NCI-H446 treated with DMSO at 0.1 percent for 48 hours (cell line): ENCODE measurements at regions not wholly inside any gene's neighbourhood (a gene's known extent, or its start where the extent isn't known, plus 50 kb on each side); places are given as distances from the start of the nearest gene placed in this dataset.
"Not testable (repeated sequence)": the region's sequence is repeated elsewhere in the genome, so short reads cannot be mapped to it uniquely, and the experiment has no call there.

Experiments used
- DNase-seq: peaks from one replicate; lab custom pipeline; 2025; lab: John Stamatoyannopoulos, UW

DNA sequence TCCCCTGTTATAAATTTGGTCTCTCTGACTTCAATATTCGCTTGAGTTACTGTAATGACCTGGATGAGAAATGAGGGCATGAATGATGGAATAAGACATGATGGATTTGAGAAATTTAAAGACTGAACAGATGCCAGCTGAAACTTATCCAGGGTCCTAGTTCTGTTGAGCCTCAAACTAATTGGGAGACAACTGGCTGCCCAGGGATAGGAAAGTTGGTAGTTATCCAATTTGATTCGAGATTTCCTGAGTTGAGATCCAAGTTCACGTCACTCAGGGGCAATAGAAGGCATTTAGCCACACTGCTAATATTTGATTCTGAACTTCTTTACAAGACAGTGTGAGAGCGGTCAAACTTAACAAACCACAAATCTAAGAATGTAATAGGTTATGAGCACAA lies 159.0 kb upstream of the CXCL13 start:
- DNase-seq, result peak; percentile 23

DNA sequence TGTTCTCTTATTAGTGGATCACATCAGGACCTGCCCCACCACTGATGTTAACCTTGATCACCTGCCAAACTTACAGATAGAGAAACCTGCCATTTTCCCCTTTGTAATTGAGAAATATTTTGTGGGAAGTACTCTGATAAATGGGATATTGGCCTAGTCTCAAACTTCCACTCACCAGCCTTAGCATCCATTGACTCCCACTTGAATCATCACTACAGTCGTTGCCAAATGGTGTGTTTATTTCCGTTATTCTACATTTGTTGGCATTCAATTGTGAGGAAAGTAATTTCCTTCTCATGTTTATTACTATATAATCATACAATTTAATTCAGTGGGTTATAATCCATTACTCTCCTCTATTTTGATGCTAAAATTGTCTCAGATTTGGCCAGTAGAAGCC lies 156.4 kb upstream of the CXCL13 start:
- DNase-seq, result no peak

DNA sequence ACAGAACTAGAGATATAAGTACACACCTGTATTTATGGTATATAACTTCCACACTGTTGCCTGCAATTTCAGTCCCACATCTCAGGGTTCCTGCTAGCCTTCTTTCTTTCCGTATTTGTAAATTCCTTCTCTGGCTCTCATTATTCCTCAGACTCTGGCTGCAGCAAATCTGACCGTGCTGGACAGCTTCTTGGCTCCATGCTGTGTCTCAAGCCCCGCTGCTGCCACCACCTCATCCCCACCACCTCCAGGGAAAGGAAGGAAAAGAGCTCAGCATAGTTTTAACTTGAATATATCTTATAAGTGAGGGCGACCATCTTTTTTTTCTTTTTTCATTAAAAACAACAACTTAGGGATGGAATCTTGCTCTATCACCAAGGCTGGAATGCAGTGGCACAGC lies 155.6 kb upstream of the CXCL13 start:
- DNase-seq, result no peak

DNA sequence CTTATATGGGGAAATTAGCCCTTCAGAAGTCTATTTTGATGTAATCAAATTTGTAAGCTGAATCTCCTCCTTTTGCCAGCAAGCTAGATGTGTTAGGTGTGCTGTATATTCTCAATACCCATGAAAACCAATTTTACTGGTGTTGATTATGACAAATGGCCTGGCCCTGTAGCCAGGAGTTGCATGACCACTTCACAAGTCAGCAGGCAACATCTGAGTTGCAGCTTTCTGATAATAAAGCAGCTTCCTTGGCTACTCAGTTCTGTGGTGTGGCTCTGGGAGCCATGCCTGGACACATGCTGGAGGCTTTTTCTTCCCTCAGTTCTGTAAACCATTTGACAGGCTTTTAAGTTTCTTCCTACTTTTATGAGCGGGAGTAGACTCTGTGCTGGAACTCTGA lies 154.1 kb upstream of the CXCL13 start:
- DNase-seq, result no peak

DNA sequence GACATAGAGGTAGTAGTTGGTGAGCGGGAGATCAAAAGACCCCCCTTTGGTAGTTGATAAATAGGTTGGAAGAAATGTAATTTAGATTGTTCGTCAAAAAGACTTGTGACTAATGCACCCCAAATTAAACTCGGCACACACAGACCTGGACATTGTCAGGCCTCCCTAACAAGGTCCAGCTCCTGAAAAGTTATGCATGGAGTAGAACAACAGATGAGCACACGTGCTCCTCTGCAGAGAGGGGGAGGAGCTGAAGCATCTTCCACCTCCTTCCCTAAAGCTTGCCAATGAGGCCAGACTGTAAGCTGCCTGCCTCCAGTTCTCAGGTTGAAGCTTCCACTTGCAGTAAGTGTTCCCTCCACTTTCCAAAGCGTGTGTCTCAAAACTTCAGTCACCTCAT lies 153.5 kb upstream of the CXCL13 start:
- not testable (repeated sequence) for DNase-seq

DNA sequence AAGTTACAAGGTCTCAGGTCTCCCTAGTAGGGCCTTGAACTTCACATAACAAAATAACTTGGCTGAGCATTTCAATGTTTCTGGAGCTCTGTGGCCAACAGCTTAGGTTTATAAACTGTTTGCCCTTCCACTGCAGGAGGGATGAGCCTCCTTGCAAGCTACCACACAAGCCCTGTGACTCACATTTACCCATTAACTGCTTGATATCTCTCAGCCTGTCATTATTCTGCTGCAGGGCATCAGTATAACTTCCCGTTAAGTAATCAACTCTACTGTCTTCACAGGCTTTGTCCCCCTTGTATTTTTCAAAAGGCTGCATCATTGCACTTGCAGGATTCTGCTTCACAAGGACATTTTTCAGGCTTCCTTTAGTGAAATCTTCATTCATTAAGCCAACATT lies 151.7 kb upstream of the CXCL13 start:
- DNase-seq, result no peak

DNA sequence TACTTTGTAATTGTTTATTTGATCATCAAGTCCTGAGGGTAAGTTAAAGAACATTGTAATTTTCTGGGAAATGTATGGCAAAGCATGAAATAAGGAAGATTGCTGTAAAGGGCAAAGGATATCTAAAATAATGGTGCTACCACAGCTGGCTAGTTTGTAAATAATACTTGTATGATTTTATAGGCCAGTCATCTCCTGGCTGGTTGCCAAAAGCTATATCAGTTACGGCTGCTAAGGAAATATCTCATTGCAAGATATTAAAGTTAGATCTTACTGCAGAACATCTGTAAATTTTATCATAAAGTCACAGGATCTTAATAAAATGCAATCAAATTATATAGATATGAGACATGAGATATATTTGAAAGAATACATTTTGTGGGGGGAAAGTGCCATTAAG lies 150.8 kb upstream of the CXCL13 start:
- no peak for DNase-seq

DNA sequence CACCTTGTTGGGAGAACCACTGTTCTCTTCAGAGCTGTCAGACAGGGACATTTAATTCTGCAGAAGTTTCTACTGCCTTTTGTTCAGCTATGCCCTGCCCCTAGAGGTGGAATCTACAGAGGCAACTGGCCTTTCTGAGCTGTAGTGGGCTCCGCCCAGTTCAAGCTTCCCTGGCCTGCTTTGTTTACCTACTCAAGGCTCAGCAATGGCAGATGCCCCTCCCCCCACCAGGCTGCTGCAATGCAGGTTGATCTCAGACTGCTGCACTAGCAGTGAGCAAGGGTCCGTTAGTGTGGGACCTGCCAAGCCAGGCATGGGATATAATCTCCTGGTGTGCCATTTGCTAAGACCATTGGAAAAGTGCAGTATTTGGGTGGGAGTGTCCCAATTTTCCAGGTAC lies 141.5 kb upstream of the CXCL13 start:
- not testable (repeated sequence) for DNase-seq

DNA sequence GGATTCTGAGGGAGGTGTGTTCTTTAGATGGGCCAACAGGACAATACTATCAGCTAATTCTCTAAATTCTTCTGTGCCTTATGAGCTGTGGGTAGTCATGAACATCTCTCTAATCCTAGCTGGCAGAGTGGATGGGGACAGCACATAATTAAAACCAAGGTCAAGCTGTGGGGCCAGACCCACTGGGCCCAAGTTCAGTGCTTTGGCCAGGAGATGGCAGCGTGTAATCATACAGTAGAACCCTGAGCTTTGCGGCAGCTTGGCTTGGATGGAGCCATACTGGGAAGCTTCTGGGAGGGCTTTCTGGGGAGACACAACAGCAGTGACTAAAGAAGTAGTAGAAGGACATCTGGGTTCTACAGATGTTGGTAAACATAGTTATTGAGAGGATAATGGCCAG lies 140.3 kb upstream of the CXCL13 start:
- no peak for DNase-seq

DNA sequence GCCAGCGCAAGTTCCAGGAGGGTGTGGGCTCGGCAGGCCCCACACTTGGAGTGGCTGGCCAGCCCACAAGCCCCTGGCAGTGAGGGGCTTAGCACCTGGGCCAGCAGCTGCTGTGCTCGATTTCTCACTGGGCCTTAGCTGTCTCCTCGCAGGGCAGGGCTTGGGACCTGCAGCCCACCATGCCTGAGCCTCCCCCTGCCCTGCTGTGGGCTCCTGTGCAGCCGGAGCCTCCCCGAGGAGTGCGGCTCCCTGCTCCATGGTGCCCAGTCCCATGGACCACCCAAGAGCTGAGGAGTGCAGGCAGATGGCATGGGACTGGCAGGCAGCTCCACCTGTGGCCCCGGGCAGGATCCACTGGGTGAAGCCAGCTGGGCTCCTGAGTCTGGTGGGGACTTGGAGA lies 139.2 kb upstream of the CXCL13 start:
- no peak for DNase-seq

DNA sequence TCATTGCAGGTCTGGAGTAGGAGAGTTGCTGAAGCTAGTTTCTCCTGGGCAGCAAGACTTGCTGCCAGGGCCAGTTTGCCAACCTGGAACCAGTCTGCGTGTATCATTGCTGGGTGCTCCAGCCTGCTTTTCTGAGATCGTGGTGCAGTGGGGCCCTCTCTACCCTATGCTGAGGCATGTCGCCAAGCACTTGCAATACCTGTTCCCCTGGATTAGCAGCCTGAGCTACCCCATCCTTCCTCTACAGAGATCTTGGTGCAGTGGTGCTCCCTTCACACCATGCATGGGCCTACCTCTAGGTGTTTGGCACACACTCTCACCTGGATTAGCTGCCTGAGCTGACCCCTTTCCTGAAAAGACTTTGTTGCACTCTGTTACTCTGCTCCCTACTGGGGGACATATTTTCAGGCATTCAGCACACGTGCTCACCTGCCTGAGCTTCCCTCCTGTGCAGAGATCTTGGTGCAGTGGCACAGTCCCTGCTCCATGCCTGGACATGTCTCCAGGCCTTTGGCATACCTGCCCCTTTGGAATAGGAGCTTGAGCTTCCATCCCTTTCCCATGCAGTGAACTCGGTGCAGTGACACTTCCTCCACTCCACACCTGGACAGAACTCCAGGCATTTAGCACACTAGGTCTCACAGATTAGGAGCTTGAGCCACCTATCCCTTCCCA lies 133.7 kb upstream of the CXCL13 start:
- DNase-seq, result no peak

DNA sequence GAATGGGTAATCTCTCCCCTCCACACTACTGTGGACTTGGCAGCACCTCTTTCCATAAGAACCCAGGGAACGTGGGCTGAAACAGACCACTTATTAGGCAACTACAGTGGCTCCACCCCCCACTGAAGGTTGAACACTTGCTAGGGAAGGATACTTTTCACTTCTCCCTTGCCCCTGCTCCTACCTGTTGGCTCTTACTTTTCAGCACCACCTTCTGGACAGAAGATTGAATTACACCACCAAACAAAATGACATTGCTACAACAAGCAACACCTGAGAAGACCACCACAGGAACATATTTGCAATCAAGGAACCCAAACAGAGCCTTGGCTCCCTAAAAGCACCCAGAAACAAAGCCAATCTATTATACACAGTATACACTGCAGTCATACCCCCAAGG lies 132.1 kb upstream of the CXCL13 start:
- DNase-seq, result no peak

DNA sequence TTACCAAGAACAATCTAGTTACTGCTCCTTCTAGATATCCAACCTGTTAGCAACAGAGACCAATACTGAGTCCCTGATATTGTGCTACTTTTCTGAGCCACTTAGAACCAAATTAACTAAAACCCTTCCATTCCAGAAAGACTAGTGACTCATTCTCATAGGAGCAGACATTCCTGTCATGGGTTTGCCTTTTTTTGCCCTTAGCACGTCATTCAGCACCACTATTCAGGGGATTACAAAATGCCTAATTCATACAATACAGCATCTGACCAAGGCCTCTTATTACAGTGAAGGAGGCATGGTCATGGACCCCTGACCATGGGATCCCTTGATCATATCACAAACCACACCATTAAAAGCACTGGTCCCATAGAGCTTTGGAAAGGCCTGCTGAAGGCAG lies 123.8 kb upstream of the CXCL13 start:
- DNase-seq, result no peak

DNA sequence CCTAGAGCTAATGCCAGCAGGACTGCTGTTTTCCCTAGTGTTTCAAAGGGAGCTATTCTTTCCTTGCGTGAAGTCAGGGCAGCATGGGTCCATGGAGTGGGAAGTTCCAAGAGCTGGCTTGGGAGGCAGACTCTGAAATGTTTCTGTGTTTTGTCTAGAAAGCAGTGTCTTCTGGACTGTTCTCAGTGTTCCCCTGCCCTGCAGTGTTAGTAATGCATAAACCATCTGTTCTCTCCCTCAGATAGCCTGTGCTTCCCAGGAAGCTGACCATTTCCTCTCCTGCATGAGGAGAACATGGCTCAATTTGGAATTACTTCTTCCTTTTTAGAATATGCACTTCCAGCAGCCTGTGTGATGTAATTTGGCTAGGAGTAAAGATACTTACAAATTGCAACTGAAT lies 116.7 kb upstream of the CXCL13 start:
- DNase-seq, result no peak

DNA sequence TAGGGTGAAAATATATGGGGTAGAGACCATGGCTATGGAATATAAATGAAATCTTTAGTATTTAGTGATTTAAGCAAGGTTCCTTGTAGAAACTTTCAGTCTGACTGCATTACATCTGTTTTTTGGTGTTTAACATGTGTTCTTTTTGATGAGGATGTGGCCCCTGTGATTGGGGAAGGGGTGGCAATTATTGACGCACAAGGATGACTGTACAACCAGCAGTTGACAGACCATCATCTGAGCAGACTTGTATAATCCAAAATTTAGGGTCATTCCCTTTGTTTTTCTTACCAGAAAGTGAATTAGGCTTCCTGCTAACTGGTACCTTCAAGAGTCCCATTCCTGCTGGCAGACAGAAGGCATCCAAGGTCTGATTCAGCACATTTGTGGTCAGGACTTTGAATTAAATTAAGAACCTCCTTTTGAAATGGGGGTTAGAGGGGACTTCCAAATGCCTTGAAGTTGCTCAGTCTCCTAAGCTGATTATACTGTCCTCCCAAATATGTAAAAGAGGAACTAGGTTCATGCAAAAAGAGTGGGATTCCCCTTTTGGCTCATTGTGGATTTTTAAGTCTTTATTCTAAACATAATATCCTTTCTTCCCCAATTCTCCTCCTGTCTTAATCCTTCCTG lies 112.4 kb upstream of the CXCL13 start:
- no peak for DNase-seq

DNA sequence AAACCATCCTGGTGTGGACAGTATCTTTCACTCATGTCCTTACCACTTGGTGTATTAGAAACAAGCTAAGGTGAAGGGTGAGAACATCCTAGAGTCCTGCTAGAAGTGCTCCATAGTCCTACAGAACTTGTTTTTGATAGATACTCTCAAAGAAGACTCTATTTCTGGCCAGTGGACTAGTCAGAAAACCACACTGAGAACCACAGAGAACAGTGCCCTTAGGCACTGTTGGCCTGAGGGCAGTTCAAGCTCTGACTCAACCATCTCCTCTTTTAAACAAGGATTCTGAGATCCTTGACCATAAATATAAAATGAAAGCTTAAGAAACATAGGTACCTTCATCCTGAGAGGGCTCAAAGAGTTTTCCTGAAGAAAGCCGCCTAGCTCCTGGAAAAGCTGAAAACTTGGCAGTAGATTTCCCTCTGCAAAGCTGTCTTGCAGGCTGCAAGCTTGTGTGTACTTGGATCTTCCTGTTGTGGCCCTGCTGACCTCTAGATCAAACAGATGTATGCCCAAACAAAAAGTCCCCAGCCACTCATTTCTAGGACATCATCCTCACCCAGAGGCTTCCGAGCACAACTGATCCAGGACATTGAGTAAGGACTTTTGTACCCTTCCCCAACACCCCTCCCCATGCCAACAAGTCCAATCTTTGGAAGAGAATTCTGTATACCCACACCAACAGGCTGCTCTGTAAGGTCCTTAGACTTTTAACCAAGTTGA lies 111.6 kb upstream of the CXCL13 start:
- no peak for DNase-seq

DNA sequence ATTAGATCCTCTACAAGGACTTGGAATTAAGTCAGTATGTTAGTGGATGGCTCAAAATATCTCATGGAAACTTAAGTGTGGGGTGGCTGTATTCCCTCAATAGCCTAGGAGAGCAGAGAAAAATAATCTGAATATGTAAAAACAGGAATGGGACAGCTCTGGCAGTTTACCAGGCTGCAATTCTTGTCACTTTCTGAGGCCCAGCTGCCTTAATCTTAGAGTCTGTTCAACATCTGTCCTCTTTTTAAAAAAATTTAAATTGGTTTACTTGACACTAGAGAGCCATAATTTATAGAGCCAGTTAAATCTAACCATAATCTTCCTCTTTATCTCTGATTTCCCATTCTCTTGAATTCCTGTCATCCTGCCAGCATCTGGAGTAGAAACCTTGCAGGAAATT lies 109.2 kb upstream of the CXCL13 start:
- DNase-seq, result no peak

DNA sequence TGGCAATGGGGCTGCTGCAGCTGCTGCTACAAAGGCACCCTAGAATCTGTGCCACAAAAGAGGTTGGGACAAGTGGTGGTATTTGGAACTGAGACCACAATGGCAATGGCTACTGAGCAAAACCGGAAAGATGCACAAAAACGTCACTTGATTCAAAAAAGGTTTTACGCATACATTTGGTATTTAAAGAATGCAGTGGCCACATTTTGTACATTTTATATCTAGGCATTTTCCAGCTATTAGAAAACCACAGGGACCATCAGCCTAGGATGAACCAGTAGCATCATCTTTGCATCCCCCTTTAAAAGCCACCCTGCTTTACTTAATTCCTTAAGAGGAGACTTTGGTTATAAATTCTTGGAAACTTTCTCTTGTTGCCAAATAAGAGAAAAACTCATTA lies 104.8 kb upstream of the CXCL13 start:
- no peak for DNase-seq

DNA sequence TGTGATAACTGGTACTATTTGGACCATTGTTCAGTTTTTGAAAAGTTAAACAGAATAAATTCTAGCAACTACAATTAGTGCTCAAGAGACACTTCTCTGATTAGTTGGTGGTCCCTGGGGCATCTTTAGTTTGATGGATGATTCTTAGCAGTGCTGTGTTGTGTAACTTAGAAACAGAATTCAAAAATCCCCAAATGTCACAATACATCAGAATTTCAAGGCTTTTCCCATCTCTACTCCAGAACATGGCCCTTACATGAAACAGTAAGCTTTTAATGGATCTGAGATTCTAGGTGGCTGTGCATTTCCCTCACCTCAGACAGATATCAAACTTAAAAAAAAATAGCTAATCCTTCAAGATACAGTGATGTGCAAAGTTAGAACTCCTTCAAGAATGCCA lies 104.4 kb upstream of the CXCL13 start:
- DNase-seq, result no peak

DNA sequence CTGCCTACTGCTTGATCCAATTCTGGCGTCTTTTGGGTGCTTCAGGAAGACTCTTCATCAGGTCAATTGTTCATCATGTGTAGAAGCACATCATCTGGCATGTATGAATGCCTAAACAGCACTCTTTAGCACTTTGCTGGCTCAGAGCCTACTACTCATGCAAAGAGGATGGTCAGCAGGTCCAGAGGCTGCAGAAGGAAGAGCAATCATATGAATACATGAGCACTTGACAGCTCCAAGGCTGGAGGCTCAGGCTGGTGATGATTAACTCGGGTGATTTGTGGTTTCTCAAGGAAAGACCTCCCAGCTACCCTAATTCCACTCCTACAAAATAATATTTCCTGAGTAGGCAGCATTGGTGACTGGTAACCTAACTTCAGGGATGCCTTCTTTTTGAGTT lies 103.8 kb upstream of the CXCL13 start:
- no peak for DNase-seq

DNA sequence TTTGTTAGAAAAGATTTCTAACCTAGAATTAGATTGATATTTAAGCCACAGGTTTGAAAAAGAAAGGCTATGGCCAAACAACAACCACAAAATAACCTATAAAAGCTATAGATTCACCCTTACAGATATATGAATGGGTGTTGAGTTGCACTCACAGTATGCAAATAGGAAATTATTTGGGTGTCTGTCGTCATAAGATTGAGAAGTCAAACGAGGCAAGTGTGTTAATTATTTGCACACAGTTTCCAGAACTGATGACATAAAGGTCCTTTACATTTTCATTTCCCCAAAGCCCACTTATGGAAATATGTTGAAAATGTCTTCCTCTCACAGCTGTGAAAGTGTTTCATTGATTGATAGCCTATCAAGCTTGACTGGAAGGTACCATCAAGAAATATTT lies 101.2 kb upstream of the CXCL13 start:
- DNase-seq, result no peak

DNA sequence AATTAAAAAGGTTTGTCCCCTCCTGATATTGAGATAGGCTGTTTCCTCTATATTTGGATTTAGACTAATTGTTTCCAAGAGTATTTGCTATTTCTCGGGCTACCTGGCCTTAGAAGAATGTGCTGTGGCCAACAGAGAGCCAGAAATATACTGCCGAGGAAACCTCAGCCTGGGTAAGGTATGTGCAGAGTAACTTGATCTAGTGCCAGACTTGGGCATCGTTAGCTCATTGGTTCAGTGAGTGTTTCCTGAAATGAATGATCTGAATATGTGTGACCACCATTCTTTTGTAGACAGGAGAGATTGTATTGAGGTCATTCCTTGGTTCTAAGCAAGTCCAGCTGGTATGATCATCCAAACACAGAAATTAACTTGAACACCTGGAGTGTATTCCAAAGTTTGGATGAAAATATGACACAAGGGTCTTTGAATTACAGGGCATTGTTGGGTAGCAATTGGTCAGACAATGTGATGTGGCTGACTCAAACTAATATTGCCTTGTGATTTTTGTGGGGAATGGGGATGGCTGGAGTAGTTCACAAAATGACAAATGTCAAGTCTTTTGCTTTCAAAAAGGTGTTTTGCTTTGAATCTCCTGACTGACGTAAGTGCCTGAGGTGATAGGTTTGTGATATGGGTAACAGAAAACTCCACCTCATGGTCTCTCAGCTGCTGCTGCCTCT lies 100.2 kb upstream of the CXCL13 start:
- no peak for DNase-seq

DNA sequence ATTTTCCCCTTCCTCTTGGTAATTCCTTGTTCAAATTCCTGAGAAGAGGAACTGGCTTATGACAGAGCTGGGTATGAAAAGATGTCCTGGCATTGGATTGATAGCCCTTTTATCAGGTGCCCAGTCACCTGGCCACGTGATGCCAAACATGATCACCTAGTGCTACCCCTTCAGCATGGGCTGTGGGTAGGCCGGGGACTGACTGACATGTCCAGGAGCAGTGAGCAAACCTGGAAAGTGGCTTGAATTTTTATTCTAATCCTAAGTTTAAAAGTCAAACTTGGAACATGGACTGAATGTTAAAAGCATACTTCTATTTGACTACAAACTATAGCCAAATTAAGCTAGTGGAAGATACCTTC lies 99.7 kb upstream of the CXCL13 start:
- no peak for DNase-seq
